Osteocyte (in vitro differentiated cells): ENCODE measurements at regions not wholly inside any gene's neighbourhood (a gene's known extent, or its start where the extent isn't known, plus 50 kb on each side); places are given as distances from the start of the nearest gene placed in this dataset.
A peak's percentile ranks its signal among the peaks of the same experiment; 100 is the strongest.

Experiments
- DNase-seq: peaks from one replicate; pipeline ENCODE4 v3.0.0; 2021; ENCODE audit warnings: mixed read lengths; ENCODE audit not compliant: unreplicated experiment; ENCODE audit errors: extremely low spot score
- H3K27ac Mint-ChIP-seq: one replicate; pipeline ENCODE4 v1.8.0; 2021; ENCODE audit warnings: mild to moderate bottlenecking, mixed read lengths; ENCODE audit not compliant: unreplicated experiment
- H3K27me3 Mint-ChIP-seq: one replicate; pipeline ENCODE4 v1.8.0; 2021; ENCODE audit warnings: mixed read lengths; ENCODE audit not compliant: unreplicated experiment
- H3K36me3 Mint-ChIP-seq: one replicate; pipeline ENCODE4 v1.8.0; 2021; ENCODE audit warnings: mixed read lengths; ENCODE audit not compliant: unreplicated experiment
- H3K4me1 Mint-ChIP-seq: one replicate; pipeline ENCODE4 v1.8.0; 2021; ENCODE audit warnings: mixed read lengths; ENCODE audit not compliant: unreplicated experiment
- H3K4me3 Mint-ChIP-seq: one replicate; pipeline ENCODE4 v1.8.0; 2021; ENCODE audit warnings: mild to moderate bottlenecking, moderate library complexity, mixed read lengths; ENCODE audit not compliant: unreplicated experiment
- H3K9me3 Mint-ChIP-seq: one replicate; pipeline ENCODE4 v1.8.0; 2021; ENCODE audit warnings: mixed read lengths; ENCODE audit not compliant: unreplicated experiment
- TF ChIP-seq, protein P1 (sequence below): fragments of 200-600 bp; sonication (generic); IDR thresholded peaks from 2 replicates; pipeline ENCODE4 v1.5.0; 2021; ENCODE audit warnings: antibody characterized with exemption, mild to moderate bottlenecking, moderate library complexity

DNA sequence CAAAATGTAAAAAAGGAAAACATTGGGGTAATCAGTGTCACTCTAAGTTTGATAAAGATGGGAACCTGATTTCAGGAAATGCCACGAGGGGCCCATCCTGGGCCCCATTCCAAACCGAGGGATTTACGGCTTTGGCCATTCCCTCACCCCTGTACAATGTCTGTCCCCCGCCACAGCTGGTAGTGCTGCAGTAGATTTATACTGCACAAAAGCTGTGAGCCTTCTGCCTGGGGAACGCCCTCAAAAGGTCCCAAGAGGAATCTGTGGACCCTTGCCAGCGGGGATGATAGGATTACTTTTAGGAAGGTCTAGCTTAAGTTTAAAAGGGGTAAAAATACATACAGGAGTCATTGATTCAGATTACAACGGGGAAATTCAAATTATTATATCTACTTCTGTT, 173.4 kb upstream of the SGCG start:
- no peaks in the 10 kb centered on the region for H3K36me3 Mint-ChIP-seq
- H3K9me3 Mint-ChIP-seq = peaks cover 9% of the 10 kb centered on the region
- H3K4me3 Mint-ChIP-seq = no peak overlapping the region
- no peak overlapping the region for H3K27ac Mint-ChIP-seq
- no peaks in the 10 kb centered on the region for H3K27me3 Mint-ChIP-seq
- no peak for DNase-seq
- no peaks in the 10 kb centered on the region for H3K4me1 Mint-ChIP-seq
- TF ChIP-seq, protein P1, sequence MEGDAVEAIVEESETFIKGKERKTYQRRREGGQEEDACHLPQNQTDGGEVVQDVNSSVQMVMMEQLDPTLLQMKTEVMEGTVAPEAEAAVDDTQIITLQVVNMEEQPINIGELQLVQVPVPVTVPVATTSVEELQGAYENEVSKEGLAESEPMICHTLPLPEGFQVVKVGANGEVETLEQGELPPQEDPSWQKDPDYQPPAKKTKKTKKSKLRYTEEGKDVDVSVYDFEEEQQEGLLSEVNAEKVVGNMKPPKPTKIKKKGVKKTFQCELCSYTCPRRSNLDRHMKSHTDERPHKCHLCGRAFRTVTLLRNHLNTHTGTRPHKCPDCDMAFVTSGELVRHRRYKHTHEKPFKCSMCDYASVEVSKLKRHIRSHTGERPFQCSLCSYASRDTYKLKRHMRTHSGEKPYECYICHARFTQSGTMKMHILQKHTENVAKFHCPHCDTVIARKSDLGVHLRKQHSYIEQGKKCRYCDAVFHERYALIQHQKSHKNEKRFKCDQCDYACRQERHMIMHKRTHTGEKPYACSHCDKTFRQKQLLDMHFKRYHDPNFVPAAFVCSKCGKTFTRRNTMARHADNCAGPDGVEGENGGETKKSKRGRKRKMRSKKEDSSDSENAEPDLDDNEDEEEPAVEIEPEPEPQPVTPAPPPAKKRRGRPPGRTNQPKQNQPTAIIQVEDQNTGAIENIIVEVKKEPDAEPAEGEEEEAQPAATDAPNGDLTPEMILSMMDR = no peak

DNA sequence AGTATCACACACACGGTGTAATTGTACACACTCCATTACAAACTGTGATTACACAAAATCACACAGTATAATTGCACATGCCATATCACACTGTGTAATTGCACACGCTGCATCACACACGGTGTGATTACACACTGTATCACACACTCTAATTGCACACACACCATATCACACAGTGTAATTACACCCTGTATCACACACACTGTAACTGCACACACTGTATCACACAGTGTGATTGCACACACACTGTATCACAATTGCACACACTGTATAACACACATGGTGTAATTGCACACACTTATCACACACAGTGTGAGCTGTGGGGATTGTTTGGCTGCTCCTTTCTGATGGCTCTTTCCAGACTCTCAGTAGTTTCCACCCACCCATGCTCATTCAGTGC, 162.6 kb upstream of the SGCG start:
- no peak overlapping the region for H3K27ac Mint-ChIP-seq
- no peak overlapping the region for H3K4me3 Mint-ChIP-seq
- no peaks in the 10 kb centered on the region for H3K36me3 Mint-ChIP-seq
- H3K4me1 Mint-ChIP-seq = no peaks in the 10 kb centered on the region
- TF ChIP-seq, protein P1 = no peak
- peaks cover 3% of the 10 kb centered on the region for H3K9me3 Mint-ChIP-seq
- no peak for DNase-seq
- peaks cover 6% of the 10 kb centered on the region for H3K27me3 Mint-ChIP-seq

DNA sequence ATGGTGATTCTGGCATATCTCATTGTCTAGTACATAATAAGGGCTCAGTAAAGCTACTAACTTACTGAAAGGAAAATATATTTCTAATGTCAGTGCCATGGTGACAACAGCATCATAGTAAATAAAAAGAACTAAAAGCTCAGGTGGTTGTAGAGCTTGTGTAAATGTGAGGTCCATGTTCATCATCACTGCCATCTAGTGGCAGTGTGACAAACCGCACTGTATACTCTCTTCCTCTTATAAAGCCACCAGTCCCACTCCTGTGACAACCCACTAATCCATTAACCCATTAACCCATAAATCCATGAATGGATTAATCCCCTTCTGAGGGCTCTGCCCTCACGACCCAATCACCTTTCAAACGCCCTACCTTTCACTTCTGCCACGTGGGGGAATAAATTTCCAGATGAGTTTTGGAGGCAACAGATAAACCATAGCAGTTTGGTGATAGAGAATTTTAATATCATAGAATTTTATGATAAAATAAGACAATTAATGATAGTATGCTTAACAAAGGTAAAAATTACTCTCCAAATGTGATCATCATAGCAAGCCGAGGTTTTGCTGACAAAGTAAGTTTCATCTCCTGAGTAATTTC, 160.4 kb upstream of the SGCG start:
- TF ChIP-seq, protein P1 = peak; percentile 85
- H3K27ac Mint-ChIP-seq = no peak overlapping the region
- no peaks in the 10 kb centered on the region for H3K36me3 Mint-ChIP-seq
- DNase-seq = no peak
- no peaks in the 10 kb centered on the region for H3K4me1 Mint-ChIP-seq
- peaks cover 8% of the 10 kb centered on the region for H3K27me3 Mint-ChIP-seq
- H3K9me3 Mint-ChIP-seq = no peaks in the 10 kb centered on the region
- H3K4me3 Mint-ChIP-seq = no peak overlapping the region

DNA sequence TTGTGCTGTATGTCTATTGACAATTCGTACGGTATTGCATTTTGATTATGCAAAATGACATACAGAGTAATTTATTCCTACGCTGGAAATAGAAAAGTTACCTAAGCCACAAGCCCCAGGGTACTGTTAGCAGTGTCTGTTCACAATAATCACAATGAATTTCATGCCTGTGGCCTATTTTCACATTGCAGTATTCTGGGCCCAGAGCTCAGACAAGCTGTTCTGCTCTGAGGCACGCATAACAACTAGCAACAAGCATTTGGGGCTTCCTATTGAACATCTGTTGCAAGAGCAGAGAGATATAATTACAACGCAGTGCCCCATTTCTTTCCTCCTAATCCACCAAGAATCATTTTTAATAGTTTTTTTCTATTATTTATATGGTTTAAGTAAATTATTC, 158.9 kb upstream of the SGCG start:
- Mint-ChIP-seq H3K36me3 (no peaks in the 10 kb centered on the region), H3K4me3 (no peak overlapping the region), H3K9me3 (no peaks in the 10 kb centered on the region), H3K27me3 (peaks cover 6% of the 10 kb centered on the region), H3K27ac (no peak overlapping the region), H3K4me1 (no peaks in the 10 kb centered on the region)
- TF ChIP-seq, protein P1 = no peak
- no peak for DNase-seq

DNA sequence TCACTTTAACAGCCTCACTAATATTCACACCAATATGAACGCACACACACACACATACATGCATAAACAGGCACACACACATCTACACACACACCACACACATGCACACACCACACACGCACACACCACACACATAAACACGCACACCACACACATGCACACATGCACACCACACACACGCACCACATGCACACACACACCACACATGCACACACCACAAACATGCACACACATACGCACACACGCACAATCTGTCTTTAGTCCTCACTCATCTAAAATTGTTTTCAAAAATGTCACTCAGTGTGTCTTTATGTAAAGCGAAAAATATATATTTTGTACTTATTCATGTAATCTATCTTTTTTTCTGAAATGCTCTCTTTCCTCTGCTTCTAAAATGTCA, 158.1 kb upstream of the SGCG start:
- Mint-ChIP-seq H3K27me3 (peaks cover 6% of the 10 kb centered on the region), H3K4me1 (no peaks in the 10 kb centered on the region), H3K36me3 (no peaks in the 10 kb centered on the region), H3K4me3 (no peak overlapping the region), H3K9me3 (no peaks in the 10 kb centered on the region), H3K27ac (no peak overlapping the region)
- no peak for DNase-seq
- TF ChIP-seq, protein P1 = no peak
